DOHH2 (cell line): ENCODE measurements at regions not wholly inside any gene's neighbourhood (a gene's known extent, or its start where the extent isn't known, plus 50 kb on each side); places are given as distances from the start of the nearest gene placed in this dataset.

Experiments used
- EZH2phosphoT487 ChIP-seq: fragments of 200-600 bp; sonication (generic); IDR thresholded peaks from 2 replicates; pipeline ENCODE4 v1.6.1; 2017; ENCODE audit warnings: borderline replicate concordance, mild to moderate bottlenecking, antibody characterized with exemption, low read length, moderate library complexity, mixed read lengths
- TF ChIP-seq, protein P1 (sequence below): fragments of 200-600 bp; sonication (generic); IDR thresholded peaks from one replicate; pipeline ENCODE4 v1.5.1; 2014; ENCODE audit warnings: antibody characterized with exemption, mild to moderate bottlenecking, low read depth, low read length; ENCODE audit not compliant: poor library complexity, severe bottlenecking

- TF ChIP-seq, protein P1, sequence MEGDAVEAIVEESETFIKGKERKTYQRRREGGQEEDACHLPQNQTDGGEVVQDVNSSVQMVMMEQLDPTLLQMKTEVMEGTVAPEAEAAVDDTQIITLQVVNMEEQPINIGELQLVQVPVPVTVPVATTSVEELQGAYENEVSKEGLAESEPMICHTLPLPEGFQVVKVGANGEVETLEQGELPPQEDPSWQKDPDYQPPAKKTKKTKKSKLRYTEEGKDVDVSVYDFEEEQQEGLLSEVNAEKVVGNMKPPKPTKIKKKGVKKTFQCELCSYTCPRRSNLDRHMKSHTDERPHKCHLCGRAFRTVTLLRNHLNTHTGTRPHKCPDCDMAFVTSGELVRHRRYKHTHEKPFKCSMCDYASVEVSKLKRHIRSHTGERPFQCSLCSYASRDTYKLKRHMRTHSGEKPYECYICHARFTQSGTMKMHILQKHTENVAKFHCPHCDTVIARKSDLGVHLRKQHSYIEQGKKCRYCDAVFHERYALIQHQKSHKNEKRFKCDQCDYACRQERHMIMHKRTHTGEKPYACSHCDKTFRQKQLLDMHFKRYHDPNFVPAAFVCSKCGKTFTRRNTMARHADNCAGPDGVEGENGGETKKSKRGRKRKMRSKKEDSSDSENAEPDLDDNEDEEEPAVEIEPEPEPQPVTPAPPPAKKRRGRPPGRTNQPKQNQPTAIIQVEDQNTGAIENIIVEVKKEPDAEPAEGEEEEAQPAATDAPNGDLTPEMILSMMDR: no peak
- no peak for TF ChIP-seq EZH2phosphoT487
These were observed 254.7 kb downstream of the NFKBIZ start for GRCh38 chr3:102104033-102104432.
